ENCODE measurements at regions not wholly inside any gene's neighbourhood (a gene's known extent, or its start where the extent isn't known, plus 50 kb on each side); places are given as distances from the start of the nearest gene placed in this dataset.

GRCh38 chr21:14609274-14609673 lies 63.2 kb upstream of the SAMSN1 start:
- DNase-seq = no peak

DNA sequence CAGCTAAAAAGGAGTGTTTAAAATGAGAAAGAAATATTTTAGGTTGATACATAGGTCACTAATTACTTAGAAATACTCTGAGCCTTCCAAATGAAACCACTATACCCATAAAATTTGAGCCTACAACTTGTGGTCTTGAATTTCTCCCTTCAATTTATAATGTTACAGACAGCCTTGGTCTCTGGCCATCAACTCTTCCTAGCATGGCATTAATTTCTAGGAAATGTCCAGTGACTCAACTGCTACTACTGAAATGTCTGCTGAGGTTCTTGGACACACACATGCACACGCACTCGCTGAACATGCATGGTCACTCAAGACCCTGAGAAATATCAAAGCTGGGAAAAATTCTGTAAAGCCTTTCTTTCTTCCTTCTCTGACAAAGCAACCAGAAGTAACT lies 61.1 kb upstream of the SAMSN1 start:
- no peak for DNase-seq

DNA sequence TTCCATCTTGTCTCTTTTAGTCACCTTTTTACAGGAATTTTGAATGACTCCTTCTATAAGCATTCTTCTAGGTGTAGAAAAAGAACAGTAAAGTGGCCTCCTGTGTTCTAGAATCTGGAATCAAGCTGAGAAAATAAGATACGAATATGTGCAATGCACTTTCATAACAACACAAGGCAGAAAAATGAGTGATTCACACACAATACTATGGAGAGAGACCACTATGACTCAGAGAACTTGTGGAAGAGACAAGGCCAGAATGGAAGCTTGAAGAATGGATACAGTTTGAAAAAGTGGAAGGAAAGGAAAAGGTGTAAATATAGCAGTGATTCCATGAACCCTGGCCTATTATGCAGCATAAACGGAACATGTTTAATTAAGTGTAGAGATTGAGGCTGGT lies 57.1 kb upstream of the SAMSN1 start:
- DNase-seq = no peak

DNA sequence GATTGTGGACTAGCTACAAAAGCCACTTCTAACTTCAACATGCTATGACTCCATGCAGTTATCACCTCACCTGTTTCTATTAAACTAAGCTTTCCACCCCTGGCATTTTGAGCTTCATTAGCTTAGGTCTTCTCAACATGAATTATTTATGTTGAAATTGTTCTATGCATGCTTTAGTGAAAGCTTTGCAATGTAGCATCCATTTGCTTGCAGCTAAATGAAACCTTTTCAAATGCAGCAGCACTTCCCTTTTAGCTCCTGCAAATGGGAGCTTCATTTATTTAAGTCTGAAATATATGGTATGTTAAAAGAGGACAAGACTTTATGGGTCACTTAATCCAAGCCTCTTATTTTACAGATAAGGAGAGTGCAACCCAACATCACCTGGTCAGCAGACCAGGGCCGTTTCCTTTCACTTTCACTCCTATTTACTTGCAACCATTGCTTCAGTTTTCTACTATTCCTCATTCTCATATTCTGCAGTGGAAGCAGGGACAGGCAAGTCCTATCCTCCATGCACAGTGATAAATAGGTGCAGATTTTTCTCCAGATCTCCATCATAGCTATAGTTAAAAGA lies 56.4 kb upstream of the SAMSN1 start:
- DNase-seq = no peak

DNA sequence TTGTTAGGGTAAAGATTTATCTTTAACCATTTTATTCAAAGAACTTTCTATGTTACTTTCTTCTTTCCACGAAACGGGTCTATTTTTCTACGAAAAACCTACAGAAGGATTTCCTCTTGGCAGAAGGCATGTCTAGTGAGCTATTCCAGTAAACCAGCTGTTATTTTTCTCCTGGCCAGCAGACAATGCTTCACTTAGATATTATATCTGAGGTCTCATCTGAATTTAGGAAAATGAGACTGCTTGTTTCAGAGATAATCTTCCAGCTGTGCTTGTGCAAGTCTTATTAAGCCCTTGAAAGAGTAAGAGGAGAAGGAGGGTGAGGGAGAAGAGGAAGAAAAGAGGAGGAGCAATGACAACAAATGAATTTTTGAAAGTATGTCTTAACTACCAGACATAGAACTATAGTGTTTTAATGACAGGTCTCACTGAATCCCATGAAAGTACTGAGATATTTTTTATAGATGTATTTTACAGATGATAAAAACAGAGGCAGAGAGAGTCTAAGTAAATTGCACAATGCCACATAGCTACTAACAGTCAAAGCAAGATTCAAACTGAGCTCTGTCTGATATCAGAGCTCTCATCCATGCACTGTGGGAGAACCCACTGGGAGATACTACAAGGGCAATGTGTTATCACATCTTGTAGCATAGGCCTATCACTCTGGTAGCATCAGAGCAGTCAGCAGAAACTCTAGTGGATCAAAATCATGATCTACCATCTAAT lies 54.6 kb upstream of the SAMSN1 start:
- DNase-seq = no peak

- DNase-seq = no peak
These were observed 52.0 kb upstream of the SAMSN1 start for GRCh38 chr21:14598065-14598464.

All from activated naive CD4-positive, alpha-beta T cell (primary cell).